Fibroblast of lung (primary cell): ENCODE measurements at regions not wholly inside any gene's neighbourhood (a gene's known extent, or its start where the extent isn't known, plus 50 kb on each side); places are given as distances from the start of the nearest gene placed in this dataset.

Experiments
- DNase-seq, 2 donors: peaks; one replicate each; pipeline versions ENCODE4 v3.0.0 to v3.0.0-alpha.2; 2010; ENCODE audit warnings: low read depth in 2 of 2
- H2AFZ ChIP-seq: 2 replicates; pipeline ENCODE4 v1.5.1; 2012; ENCODE audit warnings: low read length, control low read depth, inconsistent platforms
- H3K27ac ChIP-seq: 2 replicates; pipeline ENCODE4 v1.5.1; 2011; ENCODE audit warnings: low read length, control low read depth; ENCODE audit not compliant: insufficient read depth
- H3K27me3 ChIP-seq: 2 replicates; pipeline ENCODE4 v1.5.1; 2011; ENCODE audit warnings: mild to moderate bottlenecking, low read length; ENCODE audit not compliant: control insufficient read depth, insufficient read depth
- H3K36me3 ChIP-seq: 2 replicates; pipeline ENCODE4 v1.5.1; 2011; ENCODE audit warnings: low read length; ENCODE audit not compliant: control insufficient read depth, insufficient read depth
- H3K4me1 ChIP-seq: 2 replicates; pipeline ENCODE4 v1.5.1; 2011; ENCODE audit warnings: low read length; ENCODE audit not compliant: control insufficient read depth, insufficient read depth; ENCODE audit errors: extremely low read depth
- H3K4me2 ChIP-seq: 2 replicates; pipeline ENCODE4 v1.5.1; 2011; ENCODE audit warnings: low read length, control low read depth; ENCODE audit not compliant: insufficient read depth; ENCODE audit errors: extremely low read depth
- H3K4me3 ChIP-seq, 4 experiments: fragments of 200-600 bp in 1 of 4; sonication (generic) in 1 of 4; replicated peaks in 1 of 4; 2 replicates each; pipeline ENCODE4 v1.5.1; 2011 to 2016; ENCODE audit warnings: low read length in 4 of 4, low read depth in 3 of 4, mild to moderate bottlenecking in 3 of 4, control low read depth in 2 of 4, inconsistent platforms in 1 of 4, mixed read lengths in 1 of 4; ENCODE audit not compliant: insufficient read depth in 1 of 4; ENCODE audit errors: control extremely low read depth in 1 of 4
- H3K79me2 ChIP-seq: 2 replicates; pipeline ENCODE4 v1.5.1; 2012; ENCODE audit warnings: mild to moderate bottlenecking, low read length, inconsistent platforms; ENCODE audit not compliant: control insufficient read depth, insufficient read depth
- H3K9ac ChIP-seq: 2 replicates; pipeline ENCODE4 v1.5.1; 2011; ENCODE audit warnings: mild to moderate bottlenecking, low read length, control low read depth; ENCODE audit not compliant: insufficient read depth
- H3K9me3 ChIP-seq: 2 replicates; pipeline ENCODE4 v1.5.1; 2012; ENCODE audit warnings: low read depth, low read length; ENCODE audit not compliant: control insufficient read depth, insufficient read depth
- H4K20me1 ChIP-seq: 2 replicates; pipeline ENCODE4 v1.5.1; 2011; ENCODE audit warnings: low read length; ENCODE audit not compliant: control insufficient read depth, insufficient read depth; ENCODE audit errors: extremely low read depth
- EZH2 ChIP-seq: IDR thresholded peaks from 2 replicates; pipeline ENCODE4 v1.5.1; 2012; ENCODE audit warnings: low read length, control low read depth, mild to moderate bottlenecking; ENCODE audit errors: missing control alignments
- TF ChIP-seq, protein P1 (sequence below), 2 donors: IDR thresholded peaks in 1 of 2; conservative IDR thresholded peaks in 1 of 2; 1 replicate in 1 of 2; 2 replicates in 1 of 2; pipeline ENCODE4 v1.5.1; 2011 to 2012; ENCODE audit warnings: low read length in 2 of 2, control low read depth in 1 of 2, inconsistent platforms in 1 of 2, low read depth in 1 of 2, mild to moderate bottlenecking in 1 of 2

- Histone ChIP-seq H3K4me3 (no peak overlapping the region), H3K27ac (no peak overlapping the region), H3K9ac (no peak overlapping the region), H4K20me1 (no peaks in the 10 kb centered on the region), H3K79me2 (no peaks in the 10 kb centered on the region), H3K4me2 (no peak overlapping the region), H2AFZ (no peak overlapping the region), H3K36me3 (no peaks in the 10 kb centered on the region), H3K9me3 (no peaks in the 10 kb centered on the region), H3K27me3 (no peaks in the 10 kb centered on the region), H3K4me1 (no peaks in the 10 kb centered on the region)
- TF ChIP-seq, protein P1, sequence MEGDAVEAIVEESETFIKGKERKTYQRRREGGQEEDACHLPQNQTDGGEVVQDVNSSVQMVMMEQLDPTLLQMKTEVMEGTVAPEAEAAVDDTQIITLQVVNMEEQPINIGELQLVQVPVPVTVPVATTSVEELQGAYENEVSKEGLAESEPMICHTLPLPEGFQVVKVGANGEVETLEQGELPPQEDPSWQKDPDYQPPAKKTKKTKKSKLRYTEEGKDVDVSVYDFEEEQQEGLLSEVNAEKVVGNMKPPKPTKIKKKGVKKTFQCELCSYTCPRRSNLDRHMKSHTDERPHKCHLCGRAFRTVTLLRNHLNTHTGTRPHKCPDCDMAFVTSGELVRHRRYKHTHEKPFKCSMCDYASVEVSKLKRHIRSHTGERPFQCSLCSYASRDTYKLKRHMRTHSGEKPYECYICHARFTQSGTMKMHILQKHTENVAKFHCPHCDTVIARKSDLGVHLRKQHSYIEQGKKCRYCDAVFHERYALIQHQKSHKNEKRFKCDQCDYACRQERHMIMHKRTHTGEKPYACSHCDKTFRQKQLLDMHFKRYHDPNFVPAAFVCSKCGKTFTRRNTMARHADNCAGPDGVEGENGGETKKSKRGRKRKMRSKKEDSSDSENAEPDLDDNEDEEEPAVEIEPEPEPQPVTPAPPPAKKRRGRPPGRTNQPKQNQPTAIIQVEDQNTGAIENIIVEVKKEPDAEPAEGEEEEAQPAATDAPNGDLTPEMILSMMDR (conservative IDR thresholded peaks at IDR 0.05 in 1 of 2, IDR thresholded peaks at IDR 0.05 in 1 of 2; ENCODE audit: low read depth in 1 of 2, low read length in 2 of 2) = no peak
- no peak for TF ChIP-seq EZH2
- no peak for DNase-seq
Observed at GRCh38 chr2:181145645-181146044, 165.2 kb downstream of the UBE2E3 start.

- Histone ChIP-seq H3K4me2 (no peak overlapping the region), H3K36me3 (no peaks in the 10 kb centered on the region), H3K27me3 (no peaks in the 10 kb centered on the region), H3K9ac (no peak overlapping the region), H4K20me1 (no peaks in the 10 kb centered on the region), H3K4me1 (no peaks in the 10 kb centered on the region), H3K4me3 (no peak overlapping the region), H3K79me2 (no peaks in the 10 kb centered on the region), H3K27ac (no peak overlapping the region), H3K9me3 (no peaks in the 10 kb centered on the region), H2AFZ (no peak overlapping the region)
- DNase-seq = no peak
- no peak for TF ChIP-seq EZH2
- TF ChIP-seq, protein P1 (conservative IDR thresholded peaks at IDR 0.05 in 1 of 2, IDR thresholded peaks at IDR 0.05 in 1 of 2; ENCODE audit: low read depth in 1 of 2, low read length in 2 of 2) = no peak
Observed at GRCh38 chr2:181146171-181146570, 165.8 kb downstream of the UBE2E3 start.

GRCh38 chr2:181149056-181149455 is 168.7 kb downstream of the UBE2E3 start:
- Histone ChIP-seq H3K36me3 (no peaks in the 10 kb centered on the region), H3K27ac (no peak overlapping the region), H3K27me3 (no peaks in the 10 kb centered on the region), H3K4me3 (no peak overlapping the region), H3K79me2 (no peaks in the 10 kb centered on the region), H4K20me1 (no peaks in the 10 kb centered on the region), H3K9me3 (no peaks in the 10 kb centered on the region), H3K4me2 (no peak overlapping the region), H2AFZ (no peak overlapping the region), H3K4me1 (no peaks in the 10 kb centered on the region), H3K9ac (no peak overlapping the region)
- DNase-seq = no peak
- no peak for TF ChIP-seq EZH2
- TF ChIP-seq, protein P1 (conservative IDR thresholded peaks at IDR 0.05 in 1 of 2, IDR thresholded peaks at IDR 0.05 in 1 of 2; ENCODE audit: low read depth in 1 of 2, low read length in 2 of 2) = no peak
